HG03565 (cell line): ENCODE measurements at regions not wholly inside any gene's neighbourhood (a gene's known extent, or its start where the extent isn't known, plus 50 kb on each side); places are given as distances from the start of the nearest gene placed in this dataset.
"Not testable (repeated sequence)": the region's sequence is repeated elsewhere in the genome, so short reads cannot be mapped to it uniquely, and the experiment has no call there.

ENCODE experiments used
- ATAC-seq: cut with Tn5 transposase; IDR thresholded peaks from one replicate; pipeline ENCODE4 v1.9.1; 2021; ENCODE audit warnings: mild to moderate bottlenecking, moderate library complexity; ENCODE audit not compliant: unreplicated experiment

GRCh38 chr5:83001796-83002381 lies 75.3 kb downstream of the TMEM167A start:
- no peak for ATAC-seq

GRCh38 chr5:83000922-83001321 lies 76.3 kb downstream of the TMEM167A start:
- ATAC-seq, result no peak

GRCh38 chr5:83000428-83000827 lies 76.8 kb downstream of the TMEM167A start:
- no peak for ATAC-seq

GRCh38 chr5:82993416-82993815 lies 83.8 kb downstream of the TMEM167A start:
- no peak for ATAC-seq

DNA sequence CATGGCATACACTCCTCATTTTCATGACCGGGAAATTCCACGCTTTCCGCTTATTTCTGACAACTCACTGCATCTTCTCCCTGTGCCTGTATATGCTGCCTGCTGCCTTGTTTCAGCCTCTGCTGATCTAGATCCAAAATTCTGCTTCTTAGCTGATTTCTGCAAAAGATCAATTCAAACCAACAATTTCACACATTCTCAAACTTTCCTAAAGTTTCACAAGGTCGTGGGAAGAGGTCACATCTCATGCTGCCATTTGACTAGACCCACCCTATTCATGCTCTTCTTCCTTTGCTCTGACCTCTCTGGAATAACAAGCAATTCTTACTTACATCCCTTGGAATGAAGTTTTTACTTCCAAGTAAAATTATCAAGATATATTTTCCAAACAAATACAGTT lies 84.5 kb downstream of the TMEM167A start:
- ATAC-seq, result no peak

- ATAC-seq, result no peak
Measured at GRCh38 chr5:82991678-82992323, 85.4 kb downstream of the TMEM167A start.

- no peak for ATAC-seq
Measured at GRCh38 chr5:82991059-82991458, 86.1 kb downstream of the TMEM167A start.

GRCh38 chr5:82987188-82987587 lies 90.0 kb downstream of the TMEM167A start:
- ATAC-seq, result no peak

DNA sequence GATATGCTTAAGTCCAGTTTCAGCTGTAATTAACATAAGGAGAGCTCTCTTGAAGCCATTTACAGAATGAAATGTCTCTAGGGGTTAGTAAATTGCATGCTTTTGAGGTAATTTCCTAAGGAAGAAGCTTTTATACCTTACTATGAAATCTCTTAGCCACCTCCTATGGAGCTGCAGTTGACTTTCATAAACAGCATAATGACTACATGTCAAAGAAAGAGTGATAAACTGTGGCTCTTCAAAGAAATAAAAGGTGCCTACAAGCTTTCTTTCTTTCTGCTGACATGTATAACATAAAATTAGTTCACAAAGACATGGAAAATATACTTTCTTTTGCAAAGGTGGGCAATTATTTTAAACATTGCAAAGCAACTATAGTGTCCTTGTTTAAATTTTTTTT lies 90.8 kb downstream of the TMEM167A start:
- no peak for ATAC-seq

DNA sequence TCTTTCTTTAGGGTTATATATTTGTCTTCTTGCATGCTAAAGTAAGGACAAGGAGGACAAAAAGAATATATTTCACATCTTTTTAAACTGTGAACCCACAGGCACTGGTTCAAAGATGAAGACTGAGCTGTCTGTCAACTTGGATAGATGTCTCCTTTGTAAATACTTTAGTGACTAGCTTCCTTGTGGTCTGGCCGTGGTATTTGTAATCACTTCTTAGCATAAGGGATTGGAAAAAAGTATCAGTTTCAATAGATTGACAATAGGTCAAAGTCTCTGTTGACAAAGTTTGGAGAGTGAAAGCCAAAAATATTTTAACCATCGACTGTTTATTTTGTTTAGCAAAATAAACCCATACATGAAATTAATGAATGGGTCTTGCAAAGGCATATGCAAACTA lies 91.4 kb downstream of the TMEM167A start:
- no peak for ATAC-seq

DNA sequence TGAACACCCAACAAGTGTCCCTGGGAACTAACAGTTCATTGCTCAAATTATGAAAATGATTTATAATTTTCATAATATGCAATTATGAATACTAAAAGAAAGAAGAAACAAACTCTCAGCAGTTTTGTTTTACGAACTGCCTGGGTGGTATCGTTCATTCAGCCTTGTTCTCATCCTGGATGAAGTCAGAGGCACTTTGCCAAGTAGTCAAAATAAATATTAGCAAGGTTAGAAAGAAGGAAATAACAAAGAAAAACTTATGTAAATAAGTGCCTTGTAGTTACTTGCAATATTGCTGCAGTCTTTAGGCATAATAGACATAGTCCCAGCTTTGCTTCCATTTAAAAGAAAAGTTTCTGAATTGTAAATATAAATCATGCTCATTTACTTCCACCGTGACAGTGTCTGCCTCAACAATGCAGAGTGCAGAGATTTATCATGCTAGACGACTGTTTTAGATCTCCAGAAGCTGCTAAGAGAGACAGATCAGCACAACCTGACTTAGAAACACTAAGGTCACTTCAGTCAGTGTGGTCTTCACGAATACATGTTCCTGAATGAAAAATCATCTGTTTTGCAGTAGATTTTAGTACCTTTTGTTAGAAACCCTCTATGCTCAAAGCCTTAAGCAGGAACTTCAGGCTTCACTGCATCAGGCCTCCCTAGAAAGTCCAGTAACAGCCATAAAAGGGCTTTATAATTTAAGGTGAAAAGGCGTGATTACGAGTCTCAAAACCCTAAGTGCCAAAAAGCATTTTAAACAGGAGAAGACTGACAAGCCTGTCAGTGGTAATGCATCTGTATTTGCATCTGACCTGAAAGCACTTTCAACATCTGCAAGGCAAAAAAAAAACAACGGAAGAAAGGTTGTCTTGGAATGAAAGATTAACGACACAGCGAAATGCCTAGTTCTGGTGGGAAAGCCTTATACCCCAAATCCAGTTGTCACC lies 92.1 kb downstream of the TMEM167A start:
- no peak for ATAC-seq

- no peak for ATAC-seq
Measured at GRCh38 chr5:82982846-82983245, 94.3 kb downstream of the TMEM167A start.

DNA sequence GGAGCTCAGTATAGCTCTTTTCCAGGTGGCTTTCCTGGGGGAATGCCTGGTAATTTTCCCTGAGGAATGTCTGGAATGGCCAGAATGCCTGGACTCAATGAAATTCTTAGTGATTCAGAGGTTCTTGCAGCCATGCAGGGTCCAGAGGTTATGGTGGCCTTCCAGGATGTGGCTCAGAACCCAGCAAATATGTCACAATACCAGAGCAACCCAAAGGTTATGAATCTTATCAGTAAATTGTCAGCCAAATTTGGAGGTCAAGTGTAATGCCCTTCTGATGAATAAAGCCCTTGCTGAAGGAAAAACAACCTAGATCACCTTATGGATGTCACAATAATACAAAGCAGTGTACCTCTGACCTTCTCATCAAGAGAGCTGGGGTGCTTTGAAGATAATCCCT lies 100.3 kb downstream of the TMEM167A start:
- not testable (repeated sequence) for ATAC-seq

GRCh38 chr5:82975812-82976211 lies 101.4 kb downstream of the TMEM167A start:
- no peak for ATAC-seq

- no peak for ATAC-seq
Measured at GRCh38 chr5:82975396-82975795, 101.8 kb downstream of the TMEM167A start.

GRCh38 chr5:82974346-82974745 lies 102.8 kb downstream of the TMEM167A start:
- not testable (repeated sequence) for ATAC-seq

- no peak for ATAC-seq
Measured at GRCh38 chr5:82971901-82972300, 105.3 kb downstream of the TMEM167A start.

- not testable (repeated sequence) for ATAC-seq
Measured at GRCh38 chr5:82971034-82971806, 106.0 kb downstream of the TMEM167A start.

DNA sequence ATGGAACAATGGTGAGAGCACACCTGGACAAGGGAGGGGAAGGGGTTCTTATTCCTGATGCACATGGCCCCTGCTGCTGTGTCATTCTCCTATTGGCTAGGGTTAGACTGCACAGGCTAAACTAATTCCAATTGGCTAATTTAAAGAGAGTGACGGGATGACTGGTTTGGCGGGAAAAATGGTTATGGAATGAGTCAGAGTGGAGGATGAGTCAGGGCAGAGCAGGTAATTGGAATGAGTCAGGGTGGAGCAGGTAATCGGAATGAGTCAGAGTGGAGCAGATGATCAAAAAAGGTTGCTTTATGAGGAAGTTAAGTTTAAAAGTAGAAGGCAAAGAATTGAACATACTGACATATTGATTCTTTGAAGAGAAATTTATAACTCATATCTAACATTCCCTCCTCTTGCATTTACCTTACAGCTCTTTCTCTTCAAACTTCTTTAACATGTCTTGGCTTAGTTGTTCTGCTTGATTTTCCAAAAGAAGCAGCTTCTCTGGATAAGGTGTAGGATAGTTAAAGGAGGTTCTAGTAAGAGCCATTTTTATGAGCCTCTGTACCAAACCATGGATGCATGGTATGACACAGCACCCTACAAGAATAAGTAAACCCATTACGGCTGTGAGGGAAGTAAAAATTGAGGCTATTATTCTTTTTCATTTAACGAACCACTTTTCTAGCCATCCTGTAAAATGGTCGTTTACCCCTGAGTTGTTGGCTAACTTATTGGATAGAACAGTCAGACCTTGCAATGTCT lies 107.8 kb downstream of the TMEM167A start:
- not testable (repeated sequence) for ATAC-seq

- ATAC-seq, result no peak
Measured at GRCh38 chr5:82967072-82967471, 110.1 kb downstream of the TMEM167A start.
